ENCODE measurements at regions not wholly inside any gene's neighbourhood (a gene's known extent, or its start where the extent isn't known, plus 50 kb on each side); places are given as distances from the start of the nearest gene placed in this dataset.
"Not testable (repeated sequence)": the region's sequence is repeated elsewhere in the genome, so short reads cannot be mapped to it uniquely, and the experiment has no call there.

- intact Hi-C loops (cut with DNase I): no loop called here
- ATAC-seq (no peak), DNase-seq (no peak)
- H3K4me1 ChIP-seq (ENCODE audit: control insufficient read depth, insufficient read depth, low read length): no peaks in the 10 kb centered on the region
- H3K4me3 ChIP-seq (ENCODE audit: low read length): no peak overlapping the region
- no peaks in the 10 kb centered on the region for H3K9me3 ChIP-seq (ENCODE audit: control insufficient read depth, low read length)
- no peaks in the 10 kb centered on the region for H3K27me3 ChIP-seq (ENCODE audit: control insufficient read depth, insufficient read depth)
- 90% methylated on average over 1 of the region's 1 CpG for WGBS
- no peak overlapping the region for H3K27ac ChIP-seq (ENCODE audit: low read length)
Observed at GRCh38 chr1:100811808-100812207, 82.8 kb downstream of the EXTL2 start.

- DNase-seq; ATAC-seq; H3K27me3 ChIP-seq (ENCODE audit: control insufficient read depth, insufficient read depth); intact Hi-C loops (cut with DNase I); H3K4me1 ChIP-seq (ENCODE audit: control insufficient read depth, insufficient read depth, low read length); H3K4me3 ChIP-seq (ENCODE audit: low read length); H3K27ac ChIP-seq (ENCODE audit: low read length); H3K9me3 ChIP-seq (ENCODE audit: control insufficient read depth, low read length): not testable (repeated sequence)
- WGBS: 77% methylated on average over 3 of the region's 3 CpGs
Observed at GRCh38 chr1:100814938-100815337, 79.7 kb downstream of the EXTL2 start.

GRCh38 chr1:100816049-100816448 lies 78.6 kb downstream of the EXTL2 start:
- Histone ChIP-seq H3K27ac (ENCODE audit: low read length) (no peak overlapping the region), H3K27me3 (ENCODE audit: control insufficient read depth, insufficient read depth) (no peaks in the 10 kb centered on the region), H3K4me1 (ENCODE audit: control insufficient read depth, insufficient read depth, low read length) (no peaks in the 10 kb centered on the region), H3K9me3 (ENCODE audit: control insufficient read depth, low read length) (no peaks in the 10 kb centered on the region), H3K4me3 (ENCODE audit: low read length) (no peak overlapping the region)
- WGBS: 59% methylated on average over 3 of the region's 3 CpGs
- DNase-seq: no peak
- ATAC-seq: no peak
- intact Hi-C loops (cut with DNase I): no loop called here

- ATAC-seq; H3K9me3 ChIP-seq (ENCODE audit: control insufficient read depth, low read length); H3K27me3 ChIP-seq (ENCODE audit: control insufficient read depth, insufficient read depth); DNase-seq; H3K27ac ChIP-seq (ENCODE audit: low read length); H3K4me1 ChIP-seq (ENCODE audit: control insufficient read depth, insufficient read depth, low read length); H3K4me3 ChIP-seq (ENCODE audit: low read length); intact Hi-C loops (cut with DNase I): not testable (repeated sequence)
- 60% methylated on average over 6 of the region's 6 CpGs for WGBS
Observed at GRCh38 chr1:100820195-100820594, 74.4 kb downstream of the EXTL2 start.

- H3K27ac ChIP-seq (ENCODE audit: low read length); H3K9me3 ChIP-seq (ENCODE audit: control insufficient read depth, low read length); H3K27me3 ChIP-seq (ENCODE audit: control insufficient read depth, insufficient read depth); H3K4me1 ChIP-seq (ENCODE audit: control insufficient read depth, insufficient read depth, low read length); H3K4me3 ChIP-seq (ENCODE audit: low read length); ATAC-seq; intact Hi-C loops (cut with DNase I); DNase-seq: not testable (repeated sequence)
- 94% methylated on average over 2 of the region's 2 CpGs for WGBS
Observed at GRCh38 chr1:100821919-100822318, 72.7 kb downstream of the EXTL2 start.

Data from right cardiac atrium (tissue), 5 donors.